Adrenal gland (tissue), 5 donors: ENCODE measurements at regions not wholly inside any gene's neighbourhood (a gene's known extent, or its start where the extent isn't known, plus 50 kb on each side); places are given as distances from the start of the nearest gene placed in this dataset.

Experiments used
- CTCF ChIP-seq, 6 experiments: fragments of 450-650 bp in 4 of 6; fragments of 200-600 bp in 2 of 6; sonication (generic) in 1 of 6; IDR thresholded peaks; 1 replicate in 5 of 6; 2 replicates in 1 of 6; pipeline versions ENCODE4 v1.5.1 to v1.8.0; 2016 to 2021; ENCODE audit warnings: antibody characterized with exemption in 6 of 6, mild to moderate bottlenecking in 2 of 6, moderate library complexity in 1 of 6
- POLR2A ChIP-seq, 2 donors: fragments of 450-650 bp; IDR thresholded peaks; one replicate each; pipeline ENCODE4 v1.6.1; 2017; ENCODE audit warnings: antibody characterized with exemption in 2 of 2, mild to moderate bottlenecking in 2 of 2, moderate library complexity in 1 of 2
- donor health status: DM: no; HTN: no; CAD: no.

DNA sequence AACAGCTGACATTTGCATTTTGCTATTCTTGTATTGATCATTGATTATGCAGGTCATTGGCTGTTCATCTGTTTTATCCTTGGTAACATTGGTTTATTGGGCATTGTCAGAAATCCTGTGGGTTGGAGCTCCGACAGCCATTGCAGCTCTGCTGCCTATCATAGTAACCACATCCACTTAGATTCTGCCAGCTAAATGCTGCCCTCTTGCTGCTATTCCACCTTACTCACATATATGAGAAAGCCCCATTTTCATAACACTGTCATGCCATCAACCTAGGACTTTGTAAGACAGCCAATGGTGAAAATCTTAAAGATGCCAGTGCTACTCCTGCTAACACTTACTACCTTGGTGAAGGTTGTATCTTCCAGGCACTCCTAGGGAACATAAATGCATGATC, 187.3 kb upstream of the CXCL13 start:
- TF ChIP-seq POLR2A (IDR thresholded peaks at IDR 0.05) (no peak), CTCF (IDR thresholded peaks at IDR 0.05) (no peak)
